ENCODE measurements at regions not wholly inside any gene's neighbourhood (a gene's known extent, or its start where the extent isn't known, plus 50 kb on each side); places are given as distances from the start of the nearest gene placed in this dataset.

- DNase-seq (ENCODE audit: low read depth in 3 of 3), result no peak
These were observed 921.7 kb upstream of the RAG2 start for GRCh38 chr11:37519781-37520180.

DNA sequence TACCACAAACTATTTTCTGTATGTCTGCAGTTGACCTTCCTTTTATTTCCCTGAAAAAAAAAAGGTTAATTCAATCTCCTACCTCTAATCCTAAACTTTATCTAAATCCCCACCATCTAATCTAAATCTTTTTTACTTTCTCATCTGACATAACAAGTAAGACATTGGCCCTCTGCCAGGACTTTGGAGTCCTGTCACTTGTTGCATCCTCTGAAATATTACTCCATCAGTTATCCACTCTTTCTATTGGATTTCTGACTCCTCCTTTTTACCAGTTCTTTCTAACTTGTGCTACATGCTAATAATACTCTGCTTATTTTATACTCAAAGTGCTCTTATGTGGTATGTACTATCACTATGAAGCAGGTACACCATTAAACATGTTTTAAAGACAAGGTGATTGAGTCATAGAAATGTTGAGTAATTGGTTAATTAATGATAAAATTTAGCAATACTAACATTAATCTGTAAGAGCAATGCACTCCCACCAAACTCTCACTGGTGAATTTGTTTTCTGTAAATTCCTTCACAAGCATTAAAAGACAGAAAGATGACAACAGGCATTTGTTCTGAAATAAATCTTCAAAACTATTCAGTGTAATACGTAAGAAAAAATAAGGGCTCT lies 914.2 kb upstream of the RAG2 start:
- no peak for DNase-seq (ENCODE audit: low read depth in 3 of 3)

DNA sequence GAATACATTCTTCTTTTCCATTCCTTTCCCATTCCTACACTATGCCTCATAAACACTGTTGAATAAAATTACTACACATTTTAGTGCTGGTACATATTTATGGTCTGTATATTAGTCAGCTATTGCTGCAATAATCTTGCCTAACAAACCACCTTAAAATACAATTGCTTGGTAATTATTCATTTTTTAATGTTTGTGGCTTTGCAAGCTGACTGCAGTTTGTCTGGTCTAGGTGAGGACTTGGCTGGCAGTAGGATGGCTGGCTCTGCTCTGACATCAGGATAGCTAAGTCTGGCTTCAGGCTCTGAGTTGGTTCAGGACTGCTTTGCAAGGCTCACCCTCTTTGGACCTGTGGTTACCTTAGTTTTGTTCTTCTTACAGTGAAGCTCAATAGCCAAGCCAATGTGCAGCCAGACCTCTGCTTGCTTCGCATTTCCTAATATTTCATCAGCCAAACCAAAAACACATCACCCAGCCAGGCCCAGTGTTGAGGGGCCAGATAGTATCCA lies 913.4 kb upstream of the RAG2 start:
- no peak for DNase-seq (ENCODE audit: low read depth in 3 of 3)

- DNase-seq (ENCODE audit: low read depth in 3 of 3), result no peak
These were observed 911.5 kb upstream of the RAG2 start for GRCh38 chr11:37509506-37509905.

DNA sequence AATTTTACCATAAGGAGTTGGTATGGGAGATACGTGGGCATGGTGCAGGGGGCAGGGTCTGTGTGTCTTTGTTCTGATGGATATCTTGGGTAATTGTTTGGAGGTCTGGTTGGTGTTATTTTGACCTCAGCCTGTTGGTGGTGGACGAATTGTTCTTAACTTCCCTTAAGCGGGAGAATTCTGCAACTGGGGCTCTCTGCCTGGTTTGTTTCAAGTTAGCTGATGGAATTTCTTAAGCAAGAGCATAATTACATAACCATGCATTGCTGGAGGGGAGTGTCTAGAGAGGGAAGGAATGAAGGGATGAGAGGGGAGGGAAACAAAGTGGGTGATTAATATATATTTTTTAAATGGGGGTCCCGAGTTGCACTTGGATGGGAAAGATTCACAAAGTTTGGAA lies 908.5 kb upstream of the RAG2 start:
- DNase-seq (ENCODE audit: low read depth in 3 of 3), result no peak

GRCh38 chr11:37505406-37505805 lies 907.4 kb upstream of the RAG2 start:
- no peak for DNase-seq (ENCODE audit: low read depth in 3 of 3)

DNA sequence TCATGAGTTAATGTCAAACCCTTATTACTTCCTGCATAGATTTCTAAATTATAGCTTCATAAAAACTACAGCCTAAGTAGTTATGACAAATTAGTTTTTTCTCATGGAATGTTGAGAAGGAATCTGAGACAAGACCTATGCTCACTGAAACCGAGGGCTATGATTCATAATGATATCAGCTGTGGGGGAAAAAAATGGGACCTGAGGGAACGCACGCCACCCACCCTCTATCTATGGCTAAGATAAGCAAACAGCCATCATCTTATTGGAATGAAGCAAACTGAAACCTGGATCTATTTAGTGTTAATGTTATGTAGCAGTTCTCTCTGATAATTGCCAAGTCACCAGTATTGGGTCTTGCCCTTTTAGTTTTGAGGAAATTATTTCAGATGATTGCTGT lies 906.9 kb upstream of the RAG2 start:
- no peak for DNase-seq (ENCODE audit: low read depth in 3 of 3)

GRCh38 chr11:37504060-37504611 lies 906.1 kb upstream of the RAG2 start:
- DNase-seq (ENCODE audit: low read depth in 3 of 3), result no peak

- no peak for DNase-seq (ENCODE audit: low read depth in 3 of 3)
These were observed 905.5 kb upstream of the RAG2 start for GRCh38 chr11:37503411-37504059.

GRCh38 chr11:37502202-37502601 lies 904.2 kb upstream of the RAG2 start:
- DNase-seq (ENCODE audit: low read depth in 3 of 3), result no peak

GRCh38 chr11:37500425-37500824 lies 902.4 kb upstream of the RAG2 start:
- no peak for DNase-seq (ENCODE audit: low read depth in 3 of 3)

DNA sequence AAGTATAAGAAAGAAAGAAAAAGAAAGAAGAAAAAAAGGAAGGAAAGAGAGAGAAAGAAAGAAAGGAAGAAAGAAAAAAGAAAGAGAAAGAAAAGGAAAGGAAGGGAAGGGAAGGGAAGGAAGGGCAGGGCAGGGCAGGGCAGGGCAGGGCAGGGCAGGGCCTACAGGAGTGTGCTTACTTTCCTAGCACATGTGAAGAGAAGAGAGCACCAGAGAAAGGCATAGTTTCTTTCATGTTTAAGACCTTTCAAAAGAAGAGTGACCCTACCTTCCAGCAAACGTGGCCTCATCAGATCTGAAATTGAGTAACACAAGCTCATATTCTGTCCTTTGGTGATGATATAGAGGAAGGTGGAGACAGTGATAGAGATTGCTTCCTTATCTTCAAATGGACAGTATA lies 899.3 kb upstream of the RAG2 start:
- DNase-seq (ENCODE audit: low read depth in 3 of 3), result no peak

DNA sequence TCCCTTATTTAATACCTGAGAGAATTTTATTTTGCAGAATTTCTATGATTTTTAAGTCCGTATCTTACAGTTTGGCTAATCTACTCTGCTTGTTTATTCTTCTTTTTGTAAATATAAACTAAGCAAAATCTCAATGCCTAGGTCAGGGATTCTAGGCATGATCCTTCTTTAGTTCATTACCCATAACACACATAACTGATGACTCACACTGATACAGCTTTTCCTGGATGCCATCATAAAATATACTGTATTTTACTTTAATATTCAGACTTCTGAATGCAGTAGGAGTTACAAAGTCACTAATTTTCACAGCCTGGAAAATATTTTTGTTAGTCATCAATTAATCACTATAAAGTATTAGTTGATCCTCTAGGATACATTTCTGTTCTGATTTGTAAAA lies 898.2 kb upstream of the RAG2 start:
- no peak for DNase-seq (ENCODE audit: low read depth in 3 of 3)

DNA sequence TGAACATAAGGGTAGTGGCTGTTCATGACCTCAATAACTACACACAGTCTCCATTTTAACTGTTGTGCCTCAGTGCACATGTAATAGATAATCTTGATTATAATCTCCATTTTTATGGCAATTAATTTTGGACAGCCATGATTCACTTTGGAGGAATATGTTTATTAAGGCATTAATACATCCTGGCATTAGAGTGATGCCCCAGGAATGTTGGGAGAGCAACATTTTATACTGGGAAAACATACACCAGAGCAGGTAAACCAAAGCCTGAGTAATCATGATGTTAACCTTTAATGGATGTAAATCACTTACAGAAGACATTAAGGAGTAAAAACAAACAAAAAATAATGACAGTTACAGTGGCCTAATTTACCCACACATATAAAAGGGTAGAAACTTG lies 886.3 kb upstream of the RAG2 start:
- no peak for DNase-seq (ENCODE audit: low read depth in 3 of 3)

DNA sequence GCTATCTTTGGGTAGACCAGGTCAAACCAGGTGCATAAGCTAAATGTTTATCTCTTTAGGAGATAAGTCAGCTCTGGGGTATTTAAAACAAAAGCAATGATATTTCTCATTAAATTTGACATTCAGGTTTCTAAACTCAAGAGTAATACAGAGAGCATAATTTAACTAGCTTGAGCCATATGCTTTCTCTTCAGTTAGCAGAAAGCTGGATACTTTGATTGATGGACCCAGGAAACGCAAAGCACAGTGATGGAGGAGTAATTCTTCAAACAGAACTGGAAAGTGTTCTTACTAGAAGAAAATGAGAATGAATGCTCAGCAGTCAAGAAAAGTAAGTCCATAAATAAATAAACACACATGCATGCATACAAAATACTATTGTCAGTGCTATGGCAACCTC lies 885.7 kb upstream of the RAG2 start:
- no peak for DNase-seq (ENCODE audit: low read depth in 3 of 3)

DNA sequence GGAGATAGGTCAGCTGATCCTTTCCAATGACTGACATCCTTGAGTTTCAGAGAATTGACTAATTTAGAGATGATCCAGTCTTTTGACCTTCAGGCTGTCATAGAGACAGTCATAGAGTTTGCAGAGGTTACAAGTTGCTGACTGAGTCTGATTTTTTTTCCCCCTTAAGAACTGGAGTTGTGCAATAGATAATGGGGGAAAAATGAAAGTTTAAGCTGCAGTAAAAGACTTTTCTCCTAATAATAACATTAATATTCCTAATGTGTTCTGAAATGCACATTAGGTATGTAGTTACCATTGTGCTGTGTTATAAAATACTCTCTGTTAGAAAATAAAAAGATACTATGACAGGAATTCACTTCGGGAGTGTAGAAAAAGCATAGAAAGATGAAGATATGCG lies 876.9 kb upstream of the RAG2 start:
- DNase-seq (ENCODE audit: low read depth in 3 of 3), result no peak

- no peak for DNase-seq (ENCODE audit: low read depth in 3 of 3)
These were observed 870.3 kb upstream of the RAG2 start for GRCh38 chr11:37468344-37468743.

DNA sequence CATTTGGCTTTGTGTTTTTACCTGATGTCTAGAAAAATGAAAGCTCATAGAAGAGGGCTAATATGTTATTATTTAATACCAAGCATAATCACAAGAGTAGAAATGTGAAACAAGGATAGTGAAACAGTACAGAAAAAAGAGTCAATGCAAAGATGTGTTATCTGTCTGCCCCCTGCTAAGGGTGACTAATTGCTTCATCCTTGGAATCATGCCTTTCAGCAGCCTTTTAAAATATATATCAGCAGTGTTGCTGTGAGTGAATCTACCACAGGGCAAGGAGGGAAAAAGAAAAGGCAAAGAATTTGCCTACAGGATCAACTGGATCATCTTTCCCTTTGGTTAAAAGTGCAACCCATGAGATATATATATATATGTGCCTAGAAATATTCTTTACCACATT lies 867.2 kb upstream of the RAG2 start:
- DNase-seq (ENCODE audit: low read depth in 3 of 3), result no peak

GRCh38 chr11:37459456-37459855 lies 861.4 kb upstream of the RAG2 start:
- no peak for DNase-seq (ENCODE audit: low read depth in 3 of 3)

DNA sequence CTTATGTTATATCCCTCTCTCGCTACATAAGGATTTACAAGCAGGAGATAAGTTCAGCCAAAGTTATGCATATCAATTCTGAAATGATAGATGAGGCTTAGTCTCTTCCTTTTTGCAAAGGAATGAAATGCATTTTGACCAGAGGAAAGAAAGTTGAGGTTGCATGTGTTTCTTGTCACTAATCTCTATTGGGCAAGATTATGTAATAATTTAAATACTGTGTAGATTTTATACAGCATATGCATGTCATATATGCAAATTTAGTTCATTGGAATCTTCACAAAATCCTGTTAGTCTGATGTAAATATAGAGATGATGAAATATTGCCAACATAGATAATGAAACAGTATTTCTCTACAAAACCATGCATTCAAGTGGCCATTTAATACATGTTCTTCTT lies 858.7 kb upstream of the RAG2 start:
- DNase-seq (ENCODE audit: low read depth in 3 of 3), result no peak

GRCh38 chr11:37451903-37452302 lies 853.9 kb upstream of the RAG2 start:
- no peak for DNase-seq (ENCODE audit: low read depth in 3 of 3)

- no peak for DNase-seq (ENCODE audit: low read depth in 3 of 3)
These were observed 852.6 kb upstream of the RAG2 start for GRCh38 chr11:37450613-37451012.

GRCh38 chr11:37449146-37449545 lies 851.1 kb upstream of the RAG2 start:
- DNase-seq (ENCODE audit: low read depth in 3 of 3), result no peak

DNA sequence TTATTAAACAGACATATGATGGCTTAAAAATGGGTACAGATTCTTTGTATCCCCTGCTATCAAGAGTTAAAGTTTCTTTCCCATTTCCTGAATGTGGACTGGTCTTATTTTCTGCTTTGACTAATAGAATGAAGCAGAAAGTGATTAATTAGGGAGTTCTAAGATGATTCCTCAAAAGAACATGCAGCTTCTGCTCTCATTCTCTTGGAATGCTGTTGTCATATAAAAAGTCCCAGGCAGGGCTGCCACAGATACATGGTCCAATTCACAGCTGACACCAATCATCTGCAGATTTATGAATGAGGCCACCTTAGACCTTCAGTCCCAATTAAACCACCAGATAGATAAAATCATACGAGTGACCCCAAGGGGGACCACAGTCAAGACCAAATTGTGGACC lies 844.5 kb upstream of the RAG2 start:
- DNase-seq (ENCODE audit: low read depth in 3 of 3), result no peak
